Activated CD4-positive, alpha-beta memory T cell treated with anti-CD3 and anti-CD28 coated beads for 36 hours (primary cell): ENCODE measurements at regions not wholly inside any gene's neighbourhood (a gene's known extent, or its start where the extent isn't known, plus 50 kb on each side); places are given as distances from the start of the nearest gene placed in this dataset.

Source experiments
- CTCF ChIA-PET: fragments of 350-600 bp; sonication (Branson Sonifier 250); formaldehyde crosslinking; loops from one replicate; lab custom pipeline; 2021; ENCODE audit warnings: antibody characterized with exemption, inconsistent platforms; lab: Charles Lee
- POLR2A ChIA-PET: fragments of 350-600 bp; sonication (Branson Sonifier 250); formaldehyde crosslinking; loops from one replicate; lab custom pipeline; 2021; ENCODE audit warnings: antibody characterized with exemption; lab: Charles Lee
- DNase-seq: peaks from one replicate; pipeline ENCODE4 v3.0.0-alpha.2; 2020
- H3K27ac Mint-ChIP-seq: one replicate; pipeline ENCODE4 v1.8.0; 2021; ENCODE audit warnings: mixed read lengths
- H3K27me3 Mint-ChIP-seq: one replicate; pipeline ENCODE4 v1.8.0; 2021; ENCODE audit warnings: mixed read lengths
- H3K36me3 Mint-ChIP-seq: one replicate; pipeline ENCODE4 v1.8.0; 2021; ENCODE audit warnings: mixed read lengths
- H3K4me1 Mint-ChIP-seq: one replicate; pipeline ENCODE4 v1.8.0; 2021; ENCODE audit warnings: low read depth, mixed read lengths
- H3K4me3 Mint-ChIP-seq: one replicate; pipeline ENCODE4 v1.8.0; 2021; ENCODE audit warnings: mild to moderate bottlenecking, mixed read lengths
- H3K9me3 Mint-ChIP-seq: one replicate; pipeline ENCODE4 v1.8.0; 2021; ENCODE audit warnings: mixed read lengths
- intact Hi-C: fragments of 100-400 bp; cut with micrococcal nuclease; formaldehyde crosslinking; loops from one replicate; pipeline ENCODE4 v1.15.1; 2023

- DNase-seq = no peak
- Mint-ChIP-seq H3K4me3 (no peak overlapping the region), H3K27ac (no peak overlapping the region), H3K27me3 (peaks cover 11% of the 10 kb centered on the region), H3K9me3 (no peaks in the 10 kb centered on the region), H3K36me3 (no peaks in the 10 kb centered on the region), H3K4me1 (no peaks in the 10 kb centered on the region)
- ChIA-PET POLR2A (no interaction called here), CTCF (interaction anchor here (1.4 kb wide), 1 partner anchor 208 kb away, joined by 4 read pairs; no protein-coding TSS in a partner anchor)
- intact Hi-C loops = no loop called here
Measured at GRCh38 chr7:26584987-26585665, 279.3 kb downstream of the SKAP2 start.

DNA sequence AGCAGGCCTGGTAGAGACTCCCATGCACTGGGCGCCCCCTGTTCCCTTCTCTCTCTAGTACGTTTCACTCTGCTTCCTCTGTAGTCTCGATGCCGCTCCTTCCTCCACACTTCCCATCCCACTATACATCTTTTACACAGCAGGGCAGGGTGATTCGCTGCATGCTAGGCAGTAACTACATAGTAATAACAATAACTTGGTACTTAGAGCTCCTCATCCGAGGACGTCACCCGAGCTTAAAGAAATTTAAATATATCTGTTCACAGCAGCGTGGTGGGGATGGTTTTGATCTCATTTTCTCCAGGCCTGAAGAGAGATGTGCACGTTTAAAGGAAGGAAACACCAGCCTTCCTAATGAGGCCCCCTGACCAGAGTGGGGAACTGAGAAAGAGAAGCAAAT is 276.9 kb downstream of the SKAP2 start:
- Mint-ChIP-seq H3K4me3 (no peak overlapping the region), H3K9me3 (no peaks in the 10 kb centered on the region), H3K36me3 (no peaks in the 10 kb centered on the region), H3K4me1 (no peaks in the 10 kb centered on the region), H3K27ac (no peak overlapping the region), H3K27me3 (peaks cover 9% of the 10 kb centered on the region)
- ChIA-PET POLR2A (no interaction called here), CTCF (no interaction called here)
- DNase-seq = no peak
- intact Hi-C loops = no loop called here

DNA sequence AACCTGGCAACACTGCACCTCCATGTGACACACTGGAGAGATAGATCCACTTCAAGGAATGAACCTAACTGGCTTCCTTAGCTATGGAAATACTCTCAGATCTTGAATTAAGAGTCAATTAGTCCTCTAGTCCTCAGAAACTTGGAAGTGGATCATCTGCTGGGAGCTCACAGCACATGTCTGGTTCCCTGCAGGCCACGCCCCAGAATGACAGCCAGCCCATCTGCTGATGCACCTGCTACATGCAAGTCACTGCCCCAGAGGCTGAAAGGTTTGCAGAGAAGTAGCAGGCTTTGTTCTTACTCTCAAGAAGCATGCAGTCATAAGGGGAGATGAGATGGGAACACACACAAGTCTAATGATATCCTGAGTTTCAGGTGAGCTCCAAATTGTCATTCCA is 275.9 kb downstream of the SKAP2 start:
- DNase-seq = no peak
- intact Hi-C loops = no loop called here
- Mint-ChIP-seq H3K9me3 (no peaks in the 10 kb centered on the region), H3K27me3 (peaks cover 9% of the 10 kb centered on the region), H3K36me3 (no peaks in the 10 kb centered on the region), H3K27ac (no peak overlapping the region), H3K4me3 (no peak overlapping the region), H3K4me1 (no peaks in the 10 kb centered on the region)
- CTCF ChIA-PET = no interaction called here
- POLR2A ChIA-PET = no interaction called here

GRCh38 chr7:26590709-26591108 is 273.7 kb downstream of the SKAP2 start:
- CTCF ChIA-PET = interaction anchor here (0.5 kb wide), 1 partner anchor 143 kb away, joined by 4 read pairs; no protein-coding TSS in a partner anchor
- no peak overlapping the region for H3K4me3 Mint-ChIP-seq
- H3K27me3 Mint-ChIP-seq = peaks cover 7% of the 10 kb centered on the region
- no peaks in the 10 kb centered on the region for H3K9me3 Mint-ChIP-seq
- H3K4me1 Mint-ChIP-seq = no peaks in the 10 kb centered on the region
- no peak for DNase-seq
- H3K36me3 Mint-ChIP-seq = no peaks in the 10 kb centered on the region
- H3K27ac Mint-ChIP-seq = no peak overlapping the region
- POLR2A ChIA-PET = no interaction called here
- intact Hi-C loops = no loop called here

DNA sequence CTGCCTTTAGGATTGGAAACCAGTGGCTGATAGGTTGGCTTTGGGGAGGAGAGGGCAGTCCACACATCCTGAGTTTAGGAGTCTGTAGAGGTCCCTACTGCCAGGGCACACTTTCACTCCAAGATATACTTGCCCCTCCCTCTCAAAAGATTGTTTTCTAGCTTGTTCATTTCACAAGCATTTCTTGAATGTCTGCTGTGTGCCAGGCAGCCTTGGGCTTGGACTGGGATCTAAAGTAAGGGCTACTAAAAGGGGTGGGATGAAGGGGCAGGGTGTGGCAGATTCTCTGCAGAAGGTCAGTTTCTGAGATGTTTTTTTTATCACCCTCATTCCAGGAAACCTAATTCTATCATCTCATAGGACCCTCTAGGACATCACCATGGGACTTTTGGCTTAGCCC is 272.4 kb downstream of the SKAP2 start:
- H3K9me3 Mint-ChIP-seq = no peaks in the 10 kb centered on the region
- H3K4me3 Mint-ChIP-seq = no peak overlapping the region
- H3K27me3 Mint-ChIP-seq = peaks cover 9% of the 10 kb centered on the region
- no peak overlapping the region for H3K27ac Mint-ChIP-seq
- no peak for DNase-seq
- ChIA-PET POLR2A (no interaction called here), CTCF (no interaction called here)
- H3K4me1 Mint-ChIP-seq = no peaks in the 10 kb centered on the region
- H3K36me3 Mint-ChIP-seq = no peaks in the 10 kb centered on the region
- intact Hi-C loops = no loop called here

DNA sequence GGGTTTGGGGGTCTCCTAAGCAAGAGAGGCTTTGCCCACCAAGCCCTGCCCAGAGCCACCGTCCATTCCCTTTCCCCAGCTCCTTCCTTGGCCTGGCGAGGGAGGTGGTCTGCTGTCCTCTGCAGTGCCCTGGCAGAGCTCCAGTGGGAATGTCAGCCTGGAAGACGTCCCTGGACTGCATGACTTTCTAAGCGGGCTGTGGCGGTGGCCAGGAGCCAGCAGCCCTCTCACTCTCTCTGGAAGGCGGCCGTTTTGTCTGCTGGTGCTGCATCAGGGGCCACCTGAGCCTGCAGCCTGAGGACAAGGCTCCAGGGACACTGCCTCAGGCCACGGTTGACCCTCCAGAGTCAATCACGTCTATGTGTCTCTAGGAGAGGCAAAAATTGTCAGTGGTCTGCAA is 271.0 kb downstream of the SKAP2 start:
- intact Hi-C loops = no loop called here
- peaks cover 7% of the 10 kb centered on the region for H3K27me3 Mint-ChIP-seq
- no peak overlapping the region for H3K27ac Mint-ChIP-seq
- H3K9me3 Mint-ChIP-seq = no peaks in the 10 kb centered on the region
- no peak overlapping the region for H3K4me3 Mint-ChIP-seq
- no peaks in the 10 kb centered on the region for H3K4me1 Mint-ChIP-seq
- CTCF ChIA-PET = interaction anchor here (1.3 kb wide), 1 partner anchor 223 kb away, joined by 4 read pairs; no protein-coding TSS in a partner anchor
- POLR2A ChIA-PET = no interaction called here
- no peaks in the 10 kb centered on the region for H3K36me3 Mint-ChIP-seq
- DNase-seq = no peak

DNA sequence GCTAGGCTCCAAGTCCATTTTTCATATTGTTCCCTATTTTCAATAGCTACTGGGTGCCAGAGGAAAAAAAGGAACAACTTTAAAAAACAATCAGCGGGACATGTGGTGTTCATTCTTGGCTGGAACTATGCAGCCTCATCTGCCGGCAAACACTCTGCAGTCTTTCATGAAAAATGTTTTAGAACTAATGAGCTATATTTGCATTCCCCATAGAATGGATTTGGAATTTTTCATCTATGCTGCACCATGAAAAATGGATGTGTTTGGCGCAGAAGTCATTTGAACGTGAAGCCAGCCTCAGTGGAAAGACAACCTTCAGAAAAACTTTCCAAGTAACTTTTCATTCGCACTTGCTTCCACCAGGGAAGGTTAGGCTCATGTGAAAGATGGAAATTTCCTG is 270.5 kb downstream of the SKAP2 start:
- Mint-ChIP-seq H3K27me3 (peaks cover 9% of the 10 kb centered on the region), H3K9me3 (no peaks in the 10 kb centered on the region), H3K27ac (no peak overlapping the region), H3K4me3 (no peak overlapping the region), H3K36me3 (no peaks in the 10 kb centered on the region), H3K4me1 (no peaks in the 10 kb centered on the region)
- CTCF ChIA-PET = interaction anchor here (1.3 kb wide), 1 partner anchor 224 kb away, joined by 4 read pairs; no protein-coding TSS in a partner anchor
- intact Hi-C loops = no loop called here
- no peak for DNase-seq
- POLR2A ChIA-PET = no interaction called here

DNA sequence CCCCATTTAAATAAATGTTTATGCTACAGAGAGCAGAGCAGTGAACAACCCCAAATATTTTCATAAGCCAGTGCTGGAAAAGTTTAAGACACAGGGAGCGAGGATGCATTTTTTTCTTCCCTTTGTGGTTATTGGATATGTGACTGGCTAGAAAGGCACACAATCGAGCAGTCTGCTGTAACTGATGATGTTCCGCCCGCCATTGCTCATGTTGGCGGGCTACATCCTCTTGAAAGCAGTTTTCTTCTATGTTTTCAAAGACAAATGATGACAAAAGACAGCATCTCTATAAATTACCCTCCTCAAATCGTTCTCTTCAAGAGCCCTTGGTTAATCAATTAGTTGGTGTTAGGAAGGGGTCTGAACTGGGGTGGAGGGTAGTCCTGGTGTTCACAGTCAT is 269.8 kb downstream of the SKAP2 start:
- DNase-seq = no peak

DNA sequence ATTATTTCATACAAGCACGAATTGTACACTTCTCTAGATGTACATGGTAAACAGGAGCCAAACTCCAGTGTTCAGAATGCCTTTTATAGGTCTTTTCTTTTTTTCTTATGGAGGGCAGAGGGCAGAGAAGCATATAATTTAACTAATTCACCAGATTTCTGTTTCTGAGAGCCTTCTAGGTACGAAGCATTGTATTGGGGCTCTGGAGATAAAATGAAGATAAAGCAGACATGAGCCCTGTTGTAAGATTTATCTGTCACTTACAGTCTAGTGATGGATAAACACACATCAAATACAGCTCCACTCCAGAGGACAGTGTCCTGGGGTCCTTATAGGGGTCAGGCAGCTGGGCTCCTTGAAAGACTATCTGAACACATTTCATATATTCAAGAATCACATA is 265.5 kb downstream of the SKAP2 start:
- H3K27ac Mint-ChIP-seq = no peak overlapping the region
- H3K4me1 Mint-ChIP-seq = no peaks in the 10 kb centered on the region
- intact Hi-C loops = no loop called here
- no peak overlapping the region for H3K4me3 Mint-ChIP-seq
- H3K9me3 Mint-ChIP-seq = no peaks in the 10 kb centered on the region
- ChIA-PET CTCF (no interaction called here), POLR2A (interaction anchor here (0.6 kb wide), 1 partner anchor 36 kb away, joined by 3 read pairs; no protein-coding TSS in a partner anchor)
- DNase-seq = no peak
- H3K27me3 Mint-ChIP-seq = peaks cover 11% of the 10 kb centered on the region
- H3K36me3 Mint-ChIP-seq = no peaks in the 10 kb centered on the region

More for the DNA sequence above, 269.8 kb downstream of the SKAP2 start:
- Mint-ChIP-seq H3K4me3 (no peak overlapping the region), H3K27ac (no peak overlapping the region), H3K4me1 (no peaks in the 10 kb centered on the region), H3K27me3 (peaks cover 9% of the 10 kb centered on the region), H3K9me3 (no peaks in the 10 kb centered on the region), H3K36me3 (no peaks in the 10 kb centered on the region)
- CTCF ChIA-PET = no interaction called here
- intact Hi-C loops = no loop called here
- POLR2A ChIA-PET = no interaction called here

GRCh38 chr7:26599982-26600381 is 264.4 kb downstream of the SKAP2 start:
- peaks cover 12% of the 10 kb centered on the region for H3K27me3 Mint-ChIP-seq
- DNase-seq = no peak
- ChIA-PET CTCF (no interaction called here), POLR2A (no interaction called here)
- H3K4me1 Mint-ChIP-seq = no peaks in the 10 kb centered on the region
- no peak overlapping the region for H3K4me3 Mint-ChIP-seq
- H3K36me3 Mint-ChIP-seq = no peaks in the 10 kb centered on the region
- H3K27ac Mint-ChIP-seq = no peak overlapping the region
- no peaks in the 10 kb centered on the region for H3K9me3 Mint-ChIP-seq
- intact Hi-C loops = no loop called here

GRCh38 chr7:26600411-26600810 is 264.0 kb downstream of the SKAP2 start:
- CTCF ChIA-PET = no interaction called here
- POLR2A ChIA-PET = no interaction called here
- Mint-ChIP-seq H3K4me1 (no peaks in the 10 kb centered on the region), H3K27me3 (peaks cover 13% of the 10 kb centered on the region), H3K27ac (no peak overlapping the region), H3K9me3 (no peaks in the 10 kb centered on the region), H3K36me3 (no peaks in the 10 kb centered on the region), H3K4me3 (no peak overlapping the region)
- intact Hi-C loops = no loop called here
- no peak for DNase-seq

DNA sequence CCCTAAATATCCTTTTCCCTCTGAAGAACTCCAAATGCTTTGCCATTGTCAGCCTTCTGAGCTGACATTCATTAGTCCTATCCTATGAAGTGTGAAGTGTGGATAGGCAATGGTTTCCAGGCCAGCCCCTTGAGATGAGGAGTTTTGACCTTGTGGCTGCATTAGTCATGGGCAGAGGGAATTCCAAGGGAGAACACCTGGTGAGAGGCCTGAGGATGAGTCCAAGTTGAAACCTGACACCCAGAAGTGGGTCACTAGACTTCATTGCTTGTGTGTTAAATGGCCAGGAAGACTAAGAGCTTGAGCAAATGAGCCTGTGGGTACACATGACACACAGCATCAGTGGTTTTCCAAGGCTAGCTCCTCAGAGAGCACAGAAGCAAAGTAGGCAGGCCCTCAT is 260.8 kb downstream of the SKAP2 start:
- DNase-seq = no peak
- Mint-ChIP-seq H3K36me3 (no peaks in the 10 kb centered on the region), H3K9me3 (no peaks in the 10 kb centered on the region), H3K4me3 (no peak overlapping the region), H3K27me3 (peaks cover 12% of the 10 kb centered on the region), H3K4me1 (no peaks in the 10 kb centered on the region), H3K27ac (no peak overlapping the region)
- CTCF ChIA-PET = interaction anchor here (1.0 kb wide), 2 partner anchors 78 to 234 kb away, joined by 3 read pairs; no protein-coding TSS in a partner anchor
- intact Hi-C loops = no loop called here
- POLR2A ChIA-PET = no interaction called here

DNA sequence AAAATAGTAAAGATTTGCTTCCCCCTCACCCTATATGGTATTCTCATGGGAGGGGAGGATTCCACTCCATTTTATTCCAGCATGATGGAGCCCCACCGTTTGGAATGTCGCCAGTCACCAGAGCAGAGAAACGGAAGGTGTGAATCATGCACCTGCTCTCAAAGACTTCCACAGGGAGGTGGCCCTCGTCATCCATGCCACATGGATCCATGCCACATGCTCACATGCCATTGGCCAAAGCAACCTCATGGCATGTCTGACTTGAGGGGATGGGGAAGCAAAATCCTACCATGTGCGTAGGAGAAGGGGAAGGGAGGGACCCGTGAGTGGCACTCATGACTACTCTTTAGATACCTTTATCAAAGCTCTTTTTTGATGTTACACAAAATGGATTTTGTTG is 256.0 kb downstream of the SKAP2 start:
- H3K4me3 Mint-ChIP-seq = no peak overlapping the region
- intact Hi-C loops = no loop called here
- no peaks in the 10 kb centered on the region for H3K36me3 Mint-ChIP-seq
- peaks cover 9% of the 10 kb centered on the region for H3K27me3 Mint-ChIP-seq
- POLR2A ChIA-PET = no interaction called here
- no peaks in the 10 kb centered on the region for H3K4me1 Mint-ChIP-seq
- CTCF ChIA-PET = no interaction called here
- no peak for DNase-seq
- H3K9me3 Mint-ChIP-seq = no peaks in the 10 kb centered on the region
- no peak overlapping the region for H3K27ac Mint-ChIP-seq
